ENCODE measurements at regions not wholly inside any gene's neighbourhood (a gene's known extent, or its start where the extent isn't known, plus 50 kb on each side); places are given as distances from the start of the nearest gene placed in this dataset.

GRCh38 chr5:103896593-103896992, 334.0 kb upstream of the NUDT12 start:
- Histone ChIP-seq H3K9me3 (peaks cover 0 to 13% (median 0%) of the 10 kb centered on the region in 11 donors), H3K27ac (no peak overlapping the region), H3K36me3 (no peaks in the 10 kb centered on the region), H3K4me3 (no peak overlapping the region), H3K4me1 (no peaks in the 10 kb centered on the region), H3K27me3 (no peaks in the 10 kb centered on the region)
- 87 to 88% methylated on average over 3 of the region's 3 CpGs for WGBS, 2 donors
- ATAC-seq (no peak), DNase-seq (no peak)
- no peak for TF ChIP-seq CTCF (IDR thresholded peaks at IDR 0.05)
- intact Hi-C loops (cut with DNase I), result no loop called here

- H3K27ac ChIP-seq, result no peak overlapping the region
- H3K9me3 ChIP-seq, result peaks cover 0 to 13% (median 0%) of the 10 kb centered on the region in 11 donors
- no peaks in the 10 kb centered on the region for H3K36me3 ChIP-seq
- intact Hi-C loops (cut with DNase I), result no loop called here
- no peak for ATAC-seq
- no peaks in the 10 kb centered on the region for H3K27me3 ChIP-seq
- no peak for TF ChIP-seq CTCF (IDR thresholded peaks at IDR 0.05)
- no peak overlapping the region for H3K4me3 ChIP-seq
- no peak for DNase-seq
- H3K4me1 ChIP-seq, result no peaks in the 10 kb centered on the region
- WGBS, 2 donors, result 83 to 90% methylated on average over 2 of the region's 2 CpGs
Measured at GRCh38 chr5:103895738-103896137, 333.1 kb upstream of the NUDT12 start.

- no peaks in the 10 kb centered on the region for H3K4me1 ChIP-seq
Measured at GRCh38 chr5:103894882-103895281, 332.3 kb upstream of the NUDT12 start.

GRCh38 chr5:103891151-103891550, 328.6 kb upstream of the NUDT12 start:
- Histone ChIP-seq H3K36me3 (no peaks in the 10 kb centered on the region), H3K27ac (no peak overlapping the region), H3K27me3 (no peaks in the 10 kb centered on the region), H3K4me1 (no peaks in the 10 kb centered on the region), H3K4me3 (no peak overlapping the region), H3K9me3 (peaks cover 0 to 3% (median 0%) of the 10 kb centered on the region in 11 donors)
- TF ChIP-seq CTCF (IDR thresholded peaks at IDR 0.05), result no peak
- intact Hi-C loops (cut with DNase I), result no loop called here
- DNase-seq (no peak), ATAC-seq (no peak)
- WGBS, 2 donors, result 54 to 56% methylated on average over 2 of the region's 2 CpGs

More at GRCh38 chr5:103894882-103895281, 332.3 kb upstream of the NUDT12 start:
- Histone ChIP-seq H3K27ac (no peak overlapping the region), H3K36me3 (no peaks in the 10 kb centered on the region), H3K4me3 (no peak overlapping the region), H3K27me3 (no peaks in the 10 kb centered on the region), H3K9me3 (peaks cover 0 to 7% (median 0%) of the 10 kb centered on the region in 11 donors)
- intact Hi-C loops (cut with DNase I), result no loop called here
- no peak for TF ChIP-seq CTCF (IDR thresholded peaks at IDR 0.05)
- no peak for DNase-seq
- no peak for ATAC-seq

GRCh38 chr5:103890313-103890712, 327.7 kb upstream of the NUDT12 start:
- no peaks in the 10 kb centered on the region for H3K36me3 ChIP-seq
- no peak overlapping the region for H3K27ac ChIP-seq
- H3K27me3 ChIP-seq, result no peaks in the 10 kb centered on the region
- WGBS, 2 donors, result 80 to 85% methylated on average over 1 of the region's 1 CpG
- H3K4me1 ChIP-seq, result no peaks in the 10 kb centered on the region
- no peak for ATAC-seq
- no peak for TF ChIP-seq CTCF (IDR thresholded peaks at IDR 0.05)
- intact Hi-C loops (cut with DNase I), result no loop called here
- DNase-seq, result no peak
- no peaks in the 10 kb centered on the region for H3K9me3 ChIP-seq
- H3K4me3 ChIP-seq, result no peak overlapping the region
